ENCODE measurements at regions not wholly inside any gene's neighbourhood (a gene's known extent, or its start where the extent isn't known, plus 50 kb on each side); places are given as distances from the start of the nearest gene placed in this dataset.

DNA sequence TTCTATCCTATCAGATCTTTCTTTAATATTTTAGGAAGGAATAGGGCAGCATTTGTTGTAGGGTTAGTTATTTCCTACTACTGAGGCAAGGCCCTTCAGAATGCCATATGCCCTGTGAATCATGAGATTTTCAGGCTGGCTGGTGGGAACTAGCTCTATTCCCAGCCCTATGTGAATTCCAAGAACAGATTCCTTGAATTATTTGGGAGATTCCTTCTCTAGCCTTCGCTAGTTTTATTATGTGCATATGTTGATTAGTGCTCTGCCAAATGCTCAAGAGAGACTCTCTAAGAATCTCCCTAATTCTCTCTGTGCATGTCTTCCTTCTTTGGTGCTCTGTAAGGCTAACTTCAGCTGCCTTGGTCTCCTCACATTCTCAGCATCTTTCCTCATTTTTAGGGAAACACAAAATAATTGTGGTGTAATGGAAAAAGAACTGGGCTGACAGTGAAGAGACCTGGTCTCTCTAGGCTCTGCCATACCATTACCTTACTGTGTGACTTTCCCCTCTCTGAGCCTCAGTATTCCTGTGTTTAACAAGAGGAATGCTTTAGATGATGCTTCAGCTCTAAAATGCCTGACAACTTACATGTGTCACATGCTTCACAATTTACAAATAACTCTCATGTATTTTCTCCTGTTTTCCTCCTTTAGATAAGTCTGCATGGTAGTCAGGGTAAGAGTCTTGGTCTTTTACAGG is 79.7 kb downstream of the VMA21 start:
- TF ChIP-seq JUND (IDR thresholded peaks at IDR 0.05; ENCODE audit: low read depth), result no peak
- DNase-seq (ENCODE audit: low read depth in 1 of 2, low spot score in 1 of 2), result no peak
- in situ Hi-C loops (cut with HindIII; ENCODE audit: low pct_unique_long_range_greater_than_20kb, low sequenced_read_pairs), result no loop called here

DNA sequence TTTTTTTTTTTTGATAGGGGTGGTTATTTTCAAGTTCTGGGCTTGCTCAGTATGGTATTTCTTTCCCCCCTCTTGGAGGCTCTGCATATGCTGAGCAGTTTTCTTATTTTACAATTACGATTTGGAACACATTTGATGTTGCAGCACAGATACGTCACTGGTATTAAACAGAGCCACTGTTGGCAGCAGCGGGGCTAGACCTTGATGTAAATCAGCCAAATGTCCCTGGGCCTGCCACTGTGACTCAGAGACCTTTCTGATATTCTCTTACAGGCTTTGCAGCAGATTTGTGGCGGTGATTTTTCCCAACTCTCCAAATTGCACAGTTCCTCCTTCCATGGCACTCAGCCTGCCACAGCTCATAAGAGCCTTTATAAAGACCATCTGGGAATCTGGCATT is 81.1 kb downstream of the VMA21 start:
- no peak for TF ChIP-seq JUND (IDR thresholded peaks at IDR 0.05; ENCODE audit: low read depth)
- in situ Hi-C loops (cut with HindIII; ENCODE audit: low pct_unique_long_range_greater_than_20kb, low sequenced_read_pairs), result no loop called here

DNA sequence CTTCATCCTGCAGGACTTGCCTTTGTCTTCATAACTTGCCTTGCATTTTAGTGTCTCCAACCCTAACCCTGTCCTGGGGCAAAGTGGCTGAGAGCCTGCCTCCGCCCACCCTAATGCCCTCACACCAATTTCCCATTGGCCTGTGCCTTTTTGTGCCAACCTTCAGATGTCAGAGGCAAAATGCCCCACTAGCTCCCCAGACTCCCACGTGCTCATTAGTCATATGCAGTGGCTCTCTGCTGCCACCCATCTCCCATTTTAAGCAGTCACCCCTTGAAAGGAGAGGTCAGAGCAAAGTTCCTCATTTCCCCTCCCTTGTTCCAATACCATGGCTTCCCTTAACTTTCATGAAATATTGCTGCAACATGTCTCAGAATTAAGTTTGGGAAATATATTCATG is 74.8 kb upstream of the PASD1 start:
- in situ Hi-C loops (cut with HindIII; ENCODE audit: low pct_unique_long_range_greater_than_20kb, low sequenced_read_pairs), result no loop called here
- TF ChIP-seq JUND (IDR thresholded peaks at IDR 0.05; ENCODE audit: low read depth), result no peak
- DNase-seq (ENCODE audit: low read depth in 1 of 2, low spot score in 1 of 2), result peak; percentile 1 to 6

More for the DNA sequence above, 81.1 kb downstream of the VMA21 start:
- no peak for DNase-seq (ENCODE audit: low read depth in 1 of 2, low spot score in 1 of 2)

DNA sequence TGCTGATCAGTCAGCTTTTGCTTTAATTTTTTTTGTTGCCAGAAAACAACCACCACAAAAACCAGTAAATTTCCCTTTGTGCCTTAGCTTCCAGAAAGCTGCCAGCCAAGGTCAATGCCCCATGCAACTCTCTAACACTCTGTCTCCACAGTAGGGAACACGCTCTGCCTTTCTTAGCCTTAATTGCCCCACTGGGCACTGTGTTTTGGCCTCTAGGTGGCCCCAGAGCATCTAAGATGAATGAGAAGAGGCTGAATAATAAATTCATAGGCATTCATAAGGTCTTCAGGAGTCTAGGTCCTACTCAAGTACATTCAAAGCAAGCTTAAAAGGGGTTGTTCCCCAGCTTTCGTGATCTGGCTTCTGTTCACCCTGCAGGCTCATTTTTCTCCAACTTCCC is 57.7 kb upstream of the PASD1 start:
- no peak for TF ChIP-seq JUND (IDR thresholded peaks at IDR 0.05; ENCODE audit: low read depth)
- DNase-seq (ENCODE audit: low read depth in 1 of 2, low spot score in 1 of 2), result peak; percentile 0 to 43
- in situ Hi-C loops (cut with HindIII; ENCODE audit: low pct_unique_long_range_greater_than_20kb, low sequenced_read_pairs), result no loop called here

DNA sequence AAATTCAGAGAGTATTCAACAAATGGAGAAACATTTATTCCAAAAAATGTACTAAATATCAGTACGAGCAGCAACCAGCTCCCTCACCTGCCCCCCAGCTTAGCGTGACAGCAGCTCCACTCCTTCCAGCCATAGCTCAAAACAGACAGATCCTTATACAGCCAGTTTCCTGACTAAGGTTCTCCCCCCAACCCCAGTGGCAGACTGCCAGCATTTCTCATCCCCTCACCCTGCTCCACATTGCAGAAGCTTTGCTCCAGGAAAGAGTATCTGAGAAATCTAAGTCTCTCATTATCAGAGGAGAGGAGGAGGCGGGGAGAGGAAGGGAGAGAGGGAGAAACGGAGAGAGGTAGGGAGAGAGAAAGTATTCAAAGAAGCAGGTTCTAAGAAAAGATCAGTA is 53.3 kb upstream of the PASD1 start:
- no peak for DNase-seq (ENCODE audit: low read depth in 1 of 2, low spot score in 1 of 2)
- in situ Hi-C loops (cut with HindIII; ENCODE audit: low pct_unique_long_range_greater_than_20kb, low sequenced_read_pairs), result no loop called here
- no peak for TF ChIP-seq JUND (IDR thresholded peaks at IDR 0.05; ENCODE audit: low read depth)

DNA sequence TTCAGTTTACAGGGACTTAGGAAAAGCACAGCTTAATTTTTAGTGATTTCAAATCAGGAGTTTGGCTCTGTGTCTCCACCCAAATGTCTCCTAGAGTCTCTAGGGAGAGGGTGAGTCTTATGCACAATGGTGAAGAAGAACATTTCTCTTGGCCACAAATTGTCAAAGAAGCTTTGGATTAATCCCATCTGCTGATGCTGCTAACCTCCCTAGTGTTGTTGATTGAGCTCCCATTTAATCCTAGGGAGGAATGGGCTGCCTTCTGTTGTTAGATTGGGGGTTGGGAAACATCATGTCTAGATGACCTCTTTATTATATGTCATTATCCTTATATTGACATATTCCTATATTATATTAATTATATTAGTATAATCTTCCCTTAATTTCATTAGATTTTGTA is 50.0 kb upstream of the PASD1 start:
- in situ Hi-C loops (cut with HindIII; ENCODE audit: low pct_unique_long_range_greater_than_20kb, low sequenced_read_pairs), result no loop called here
- no peak for DNase-seq (ENCODE audit: low read depth in 1 of 2, low spot score in 1 of 2)
- no peak for TF ChIP-seq JUND (IDR thresholded peaks at IDR 0.05; ENCODE audit: low read depth)

All from T47D (cell line).